T-helper 1 cell (primary cell): ENCODE measurements at regions not wholly inside any gene's neighbourhood (a gene's known extent, or its start where the extent isn't known, plus 50 kb on each side); places are given as distances from the start of the nearest gene placed in this dataset.

ENCODE experiments used
- DNase-seq, 5 donors: peaks; one replicate each; pipeline ENCODE4 v3.0.0-alpha.2; 2012 to 2020

- DNase-seq: peak in 1 of 5 donors; percentile 11
Observed at GRCh38 chrX:30504309-30504708, 73.3 kb downstream of the TASL start.

GRCh38 chrX:30495468-30495867 lies 82.1 kb downstream of the TASL start:
- DNase-seq: no peak

DNA sequence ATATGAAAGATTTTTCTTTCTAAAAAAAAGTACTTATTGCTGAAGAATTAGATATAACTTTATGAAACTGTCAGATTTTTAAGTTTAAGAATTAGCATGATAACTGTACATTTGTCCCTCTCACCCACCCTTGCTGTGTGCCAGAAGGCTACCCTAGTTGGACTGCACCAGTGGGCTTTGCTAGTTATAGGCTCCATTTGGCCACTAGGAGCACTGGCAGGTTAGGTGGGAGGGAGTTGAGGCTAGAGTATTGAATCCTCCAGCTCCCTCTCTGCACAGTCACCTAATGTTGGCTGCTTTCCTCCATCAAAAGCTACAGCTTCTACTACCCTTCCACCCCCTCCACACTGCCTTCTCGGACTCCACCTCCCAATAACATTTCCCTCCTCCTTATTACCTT lies 84.2 kb downstream of the TASL start:
- no peak for DNase-seq

GRCh38 chrX:30489323-30489722 lies 88.2 kb downstream of the TASL start:
- DNase-seq: no peak

DNA sequence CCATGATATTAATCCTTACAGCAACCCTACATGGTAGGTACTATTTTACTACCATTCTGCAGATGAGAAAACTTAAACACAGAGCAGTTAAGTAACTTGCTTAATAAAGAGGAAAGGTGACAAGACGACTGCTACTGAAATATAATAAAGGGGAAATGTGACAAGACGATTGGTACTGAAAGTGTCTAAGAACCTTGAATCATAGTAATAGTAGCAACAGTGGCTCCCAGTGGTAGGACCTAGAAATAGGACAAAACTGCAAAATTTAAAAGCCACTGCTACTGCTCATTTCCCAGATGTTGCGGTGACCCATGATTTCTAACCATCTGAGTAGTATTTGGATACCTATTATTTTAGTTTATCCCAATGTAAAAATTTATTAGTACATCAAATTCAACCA lies 89.5 kb downstream of the TASL start:
- no peak for DNase-seq

DNA sequence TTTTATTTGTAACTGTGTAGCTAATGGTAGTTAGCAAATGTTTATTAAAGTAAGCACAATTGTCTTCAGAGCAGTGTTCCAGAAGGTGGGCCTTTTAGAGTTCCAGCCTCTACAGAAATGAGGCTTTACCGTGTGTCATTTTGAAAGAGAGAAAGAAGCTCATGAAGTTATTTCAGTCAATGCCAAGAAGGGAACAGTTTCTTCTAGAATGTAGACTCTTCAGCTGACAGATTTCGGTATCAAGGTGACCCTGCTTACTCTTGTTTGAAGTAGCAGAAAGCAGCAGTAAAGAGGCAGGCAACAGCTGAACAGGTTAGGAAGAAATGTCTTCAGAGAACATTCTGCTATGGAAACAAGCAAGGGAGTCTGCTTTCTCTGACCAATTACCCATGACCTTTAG lies 93.6 kb downstream of the TASL start:
- DNase-seq: no peak

DNA sequence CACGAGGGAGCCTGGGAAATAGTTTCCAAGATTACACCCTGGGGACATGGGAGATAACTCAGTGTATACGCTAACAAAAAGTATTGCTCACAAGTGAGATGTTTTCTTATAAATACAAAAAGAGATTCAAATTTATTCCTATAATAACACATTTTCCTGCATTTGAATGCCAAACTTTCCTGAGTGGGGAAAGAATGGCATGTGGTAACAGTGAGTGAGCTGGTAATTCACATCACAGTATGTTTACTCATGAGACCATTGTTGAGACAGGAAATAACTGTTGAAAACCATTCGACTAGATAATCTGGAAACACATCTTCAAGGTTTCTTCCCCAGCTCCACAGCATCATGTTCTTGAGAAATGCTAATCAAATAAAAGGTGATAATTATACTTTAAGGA lies 109.1 kb downstream of the TASL start:
- no peak for DNase-seq
